Loucy (cell line): ENCODE measurements at regions not wholly inside any gene's neighbourhood (a gene's known extent, or its start where the extent isn't known, plus 50 kb on each side); places are given as distances from the start of the nearest gene placed in this dataset.

ENCODE experiments used
- H2AFZ ChIP-seq: fragments of 200-600 bp; sonication (generic); 2 replicates; pipeline ENCODE4 v1.6.0; 2016; ENCODE audit warnings: antibody characterized with exemption, mild to moderate bottlenecking, low read length, moderate library complexity
- H3F3A ChIP-seq: fragments of 200-600 bp; 2 replicates; pipeline ENCODE4 v1.6.0; 2016; ENCODE audit warnings: antibody characterized with exemption, low read depth, mild to moderate bottlenecking
- H3K27me3 ChIP-seq: fragments of 200-600 bp; sonication (generic); 2 replicates; pipeline ENCODE4 v1.6.1; 2014; ENCODE audit warnings: low read length, mild to moderate bottlenecking; ENCODE audit not compliant: insufficient read depth, poor library complexity, severe bottlenecking
- H3K36me3 ChIP-seq: fragments of 200-600 bp; sonication (generic); 2 replicates; pipeline ENCODE4 v1.6.1; 2016; ENCODE audit warnings: low read length; ENCODE audit not compliant: insufficient read depth
- H3K4me1 ChIP-seq: fragments of 200-600 bp; sonication (generic); 2 replicates; pipeline ENCODE4 v1.5.1; 2014; ENCODE audit warnings: low read length, mild to moderate bottlenecking; ENCODE audit not compliant: insufficient read depth, poor library complexity, severe bottlenecking
- H3K4me2 ChIP-seq: fragments of 200-600 bp; sonication (generic); 2 replicates; pipeline ENCODE4 v1.6.0; 2014; ENCODE audit warnings: antibody characterized with exemption, low read length, low read depth, mild to moderate bottlenecking; ENCODE audit not compliant: poor library complexity, severe bottlenecking
- H3K4me3 ChIP-seq: fragments of 200-600 bp; sonication (generic); 2 replicates; pipeline ENCODE4 v1.5.1; 2014; ENCODE audit warnings: low read length, mild to moderate bottlenecking, mixed read lengths; ENCODE audit not compliant: poor library complexity, severe bottlenecking
- H3K79me2 ChIP-seq: fragments of 200-600 bp; sonication (generic); 2 replicates; pipeline ENCODE4 v1.6.1; 2014; ENCODE audit warnings: low read length; ENCODE audit not compliant: insufficient read depth
- H3K9ac ChIP-seq: fragments of 200-600 bp; sonication (generic); 2 replicates; pipeline ENCODE4 v1.6.0; 2014; ENCODE audit warnings: mild to moderate bottlenecking, low read depth, low read length, moderate library complexity; ENCODE audit not compliant: poor library complexity, severe bottlenecking
- H3K9me2 ChIP-seq: fragments of 200-600 bp; sonication (generic); replicated peaks from 2 replicates; pipeline ENCODE4 v1.6.1; 2016; ENCODE audit warnings: low read depth, low read length, mixed read lengths
- H3K9me3 ChIP-seq: fragments of 200-600 bp; sonication (generic); 2 replicates; pipeline ENCODE4 v1.6.1; 2014; ENCODE audit warnings: mild to moderate bottlenecking, antibody characterized with exemption, low read length, low read depth; ENCODE audit not compliant: insufficient read depth
- H4K20me1 ChIP-seq: fragments of 200-600 bp; sonication (generic); 2 replicates; pipeline ENCODE4 v1.6.0; 2014; ENCODE audit warnings: antibody characterized with exemption, low read length, mild to moderate bottlenecking; ENCODE audit not compliant: insufficient read depth, poor library complexity, severe bottlenecking
- EZH2phosphoT487 ChIP-seq: fragments of 200-600 bp; IDR thresholded peaks from 2 replicates; pipeline ENCODE4 v1.6.1; 2018; ENCODE audit warnings: antibody characterized with exemption, mild to moderate bottlenecking, moderate library complexity, borderline replicate concordance
- TF ChIP-seq, protein P1 (sequence below): fragments of 200-600 bp; sonication (generic); conservative IDR thresholded peaks from 2 replicates; pipeline ENCODE4 v1.5.1; 2014; ENCODE audit warnings: mild to moderate bottlenecking, antibody characterized with exemption, low read length

DNA sequence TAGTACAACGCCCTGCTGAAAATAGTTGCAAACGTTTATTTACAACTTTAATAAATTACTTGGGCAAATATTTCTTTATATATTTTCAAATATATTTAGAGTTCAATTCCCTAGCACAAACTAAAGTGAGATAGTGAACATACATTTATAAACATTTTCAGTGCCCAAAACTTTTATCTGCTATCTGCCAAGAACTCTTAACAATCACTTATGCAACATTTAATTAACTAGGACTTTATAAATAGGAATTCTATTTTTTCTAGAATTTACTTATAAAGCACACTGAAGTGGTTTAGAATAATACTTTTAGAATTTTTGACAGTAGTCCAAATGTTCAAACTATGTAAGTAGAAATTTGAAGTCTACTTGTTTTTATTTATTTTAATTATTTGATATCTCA lies 452.6 kb upstream of the RGS17 start:
- no peak overlapping the region for H2AFZ ChIP-seq
- H3K9ac ChIP-seq: no peak overlapping the region
- TF ChIP-seq EZH2phosphoT487: no peak
- TF ChIP-seq, protein P1, sequence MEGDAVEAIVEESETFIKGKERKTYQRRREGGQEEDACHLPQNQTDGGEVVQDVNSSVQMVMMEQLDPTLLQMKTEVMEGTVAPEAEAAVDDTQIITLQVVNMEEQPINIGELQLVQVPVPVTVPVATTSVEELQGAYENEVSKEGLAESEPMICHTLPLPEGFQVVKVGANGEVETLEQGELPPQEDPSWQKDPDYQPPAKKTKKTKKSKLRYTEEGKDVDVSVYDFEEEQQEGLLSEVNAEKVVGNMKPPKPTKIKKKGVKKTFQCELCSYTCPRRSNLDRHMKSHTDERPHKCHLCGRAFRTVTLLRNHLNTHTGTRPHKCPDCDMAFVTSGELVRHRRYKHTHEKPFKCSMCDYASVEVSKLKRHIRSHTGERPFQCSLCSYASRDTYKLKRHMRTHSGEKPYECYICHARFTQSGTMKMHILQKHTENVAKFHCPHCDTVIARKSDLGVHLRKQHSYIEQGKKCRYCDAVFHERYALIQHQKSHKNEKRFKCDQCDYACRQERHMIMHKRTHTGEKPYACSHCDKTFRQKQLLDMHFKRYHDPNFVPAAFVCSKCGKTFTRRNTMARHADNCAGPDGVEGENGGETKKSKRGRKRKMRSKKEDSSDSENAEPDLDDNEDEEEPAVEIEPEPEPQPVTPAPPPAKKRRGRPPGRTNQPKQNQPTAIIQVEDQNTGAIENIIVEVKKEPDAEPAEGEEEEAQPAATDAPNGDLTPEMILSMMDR: no peak
- H3K4me2 ChIP-seq: no peak overlapping the region
- no peak overlapping the region for H3K4me3 ChIP-seq
- no peaks in the 10 kb centered on the region for H3K36me3 ChIP-seq
- no peaks in the 10 kb centered on the region for H3K27me3 ChIP-seq
- H3K9me2 ChIP-seq: no peaks in the 10 kb centered on the region
- no peaks in the 10 kb centered on the region for H3F3A ChIP-seq
- H4K20me1 ChIP-seq: no peaks in the 10 kb centered on the region
- H3K79me2 ChIP-seq: no peaks in the 10 kb centered on the region
- no peaks in the 10 kb centered on the region for H3K9me3 ChIP-seq
- no peaks in the 10 kb centered on the region for H3K4me1 ChIP-seq

GRCh38 chr6:153580776-153581175 lies 449.7 kb upstream of the RGS17 start:
- no peaks in the 10 kb centered on the region for H3K27me3 ChIP-seq
- TF ChIP-seq, protein P1: no peak
- no peak for TF ChIP-seq EZH2phosphoT487
- no peaks in the 10 kb centered on the region for H3K9me2 ChIP-seq
- H3K79me2 ChIP-seq: no peaks in the 10 kb centered on the region
- H3K36me3 ChIP-seq: no peaks in the 10 kb centered on the region
- no peak overlapping the region for H3K4me3 ChIP-seq
- no peak overlapping the region for H2AFZ ChIP-seq
- H3F3A ChIP-seq: no peaks in the 10 kb centered on the region
- no peak overlapping the region for H3K9ac ChIP-seq
- H4K20me1 ChIP-seq: no peaks in the 10 kb centered on the region
- no peaks in the 10 kb centered on the region for H3K9me3 ChIP-seq
- H3K4me2 ChIP-seq: no peak overlapping the region
- H3K4me1 ChIP-seq: no peaks in the 10 kb centered on the region

DNA sequence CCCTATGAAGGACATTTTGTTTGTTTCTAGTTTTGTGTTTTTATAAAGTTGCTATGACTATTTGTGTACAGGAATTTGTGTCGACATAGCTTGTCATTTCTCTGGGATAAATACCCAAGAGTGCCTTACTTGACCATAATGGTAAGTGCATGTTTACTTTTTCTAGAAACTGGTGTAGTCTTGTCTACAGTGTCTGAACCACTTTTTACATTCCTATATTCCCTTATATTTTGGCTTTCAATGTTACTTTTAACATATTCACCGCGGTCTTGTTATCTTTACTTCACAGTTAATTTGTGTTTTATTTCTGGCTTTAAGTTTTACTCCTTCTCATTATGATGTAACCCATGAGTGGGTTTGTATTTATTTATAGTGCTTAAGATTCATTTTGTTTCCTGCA lies 444.4 kb upstream of the RGS17 start:
- Histone ChIP-seq H3K4me3 (no peak overlapping the region), H3K9me3 (no peaks in the 10 kb centered on the region), H2AFZ (no peak overlapping the region), H3K4me2 (no peak overlapping the region), H4K20me1 (no peaks in the 10 kb centered on the region), H3K4me1 (no peaks in the 10 kb centered on the region), H3K36me3 (no peaks in the 10 kb centered on the region), H3K79me2 (no peaks in the 10 kb centered on the region), H3K27me3 (no peaks in the 10 kb centered on the region), H3F3A (no peaks in the 10 kb centered on the region), H3K9me2 (no peaks in the 10 kb centered on the region), H3K9ac (no peak overlapping the region)
- TF ChIP-seq, protein P1: no peak
